Fibroblast of the aortic adventitia (primary cell): ENCODE measurements at regions not wholly inside any gene's neighbourhood (a gene's known extent, or its start where the extent isn't known, plus 50 kb on each side); places are given as distances from the start of the nearest gene placed in this dataset.

Experiments
- DNase-seq: peaks from one replicate; pipeline ENCODE4 v3.0.0-alpha.2; 2010; ENCODE audit warnings: low read depth
- H3K4me3 ChIP-seq: 2 replicates; pipeline ENCODE4 v1.5.1; 2011; ENCODE audit warnings: low read depth, mild to moderate bottlenecking, control low read depth, low read length, moderate library complexity
- CTCF ChIP-seq: IDR thresholded peaks from 2 replicates; pipeline ENCODE4 v1.5.1; 2011; ENCODE audit warnings: mild to moderate bottlenecking, low read length, control low read depth, inconsistent platforms; ENCODE audit not compliant: insufficient read depth

GRCh38 chr5:56585999-56586691, 229.2 kb upstream of the MAP3K1 start:
- no peak for TF ChIP-seq CTCF
- no peak overlapping the region for H3K4me3 ChIP-seq
- peak; percentile 2 for DNase-seq

GRCh38 chr5:56585461-56585860, 229.9 kb upstream of the MAP3K1 start:
- DNase-seq, result peak; percentile 7
- no peak for TF ChIP-seq CTCF

GRCh38 chr5:56581426-56581825, 233.9 kb upstream of the MAP3K1 start:
- no peak for TF ChIP-seq CTCF
- no peak for DNase-seq
- no peak overlapping the region for H3K4me3 ChIP-seq

More at GRCh38 chr5:56585461-56585860, 229.9 kb upstream of the MAP3K1 start:
- no peak overlapping the region for H3K4me3 ChIP-seq

- H3K4me3 ChIP-seq, result no peak overlapping the region
- DNase-seq, result no peak
- no peak for TF ChIP-seq CTCF
These were observed 234.5 kb upstream of the MAP3K1 start for GRCh38 chr5:56580864-56581263.

- H3K4me3 ChIP-seq, result no peak overlapping the region
- TF ChIP-seq CTCF, result no peak
- DNase-seq, result no peak
These were observed 239.5 kb upstream of the MAP3K1 start for GRCh38 chr5:56575821-56576220.

GRCh38 chr5:56574778-56575177, 240.6 kb upstream of the MAP3K1 start:
- DNase-seq, result no peak
- no peak overlapping the region for H3K4me3 ChIP-seq
- TF ChIP-seq CTCF, result no peak

- H3K4me3 ChIP-seq, result no peak overlapping the region
These were observed 245.8 kb upstream of the MAP3K1 start for GRCh38 chr5:56569566-56569965.

More at GRCh38 chr5:56569566-56569965, 245.8 kb upstream of the MAP3K1 start:
- DNase-seq, result peak; percentile 13
- TF ChIP-seq CTCF, result no peak
